OCI-LY1 (cell line): ENCODE measurements at regions not wholly inside any gene's neighbourhood (a gene's known extent, or its start where the extent isn't known, plus 50 kb on each side); places are given as distances from the start of the nearest gene placed in this dataset.

ENCODE experiments used
- H2AFZ ChIP-seq: fragments of 200-600 bp; sonication (generic), shearing (Covaris generic); 2 replicates; pipeline ENCODE4 v1.6.0; 2014; ENCODE audit warnings: antibody characterized with exemption, mild to moderate bottlenecking, low read length
- H3F3A ChIP-seq: fragments of 200-600 bp; sonication (generic), shearing (Covaris generic); 2 replicates; pipeline ENCODE4 v1.6.0; 2014; ENCODE audit warnings: mild to moderate bottlenecking, antibody characterized with exemption, low read length, moderate library complexity; ENCODE audit not compliant: insufficient read depth
- H3K27ac ChIP-seq: fragments of 200-600 bp; sonication (generic); 2 replicates; pipeline ENCODE4 v1.5.1; 2014; ENCODE audit warnings: low read length, mixed run types, mild to moderate bottlenecking, low read depth; ENCODE audit not compliant: poor library complexity, severe bottlenecking
- H3K27me3 ChIP-seq: fragments of 200-600 bp; sonication (generic); 2 replicates; pipeline ENCODE4 v1.6.0; 2014; ENCODE audit warnings: antibody characterized with exemption, mild to moderate bottlenecking, low read length, moderate library complexity; ENCODE audit not compliant: insufficient read depth
- H3K36me3 ChIP-seq: fragments of 200-600 bp; sonication (generic); 2 replicates; pipeline ENCODE4 v1.6.1; 2014; ENCODE audit warnings: mild to moderate bottlenecking, antibody characterized with exemption, low read length, moderate library complexity, mixed read lengths; ENCODE audit not compliant: insufficient read depth
- H3K4me1 ChIP-seq: fragments of 200-600 bp; sonication (generic); 2 replicates; pipeline ENCODE4 v1.5.1; 2014; ENCODE audit warnings: mild to moderate bottlenecking, low read length, moderate library complexity; ENCODE audit not compliant: insufficient read depth, severe bottlenecking
- H3K4me2 ChIP-seq: fragments of 200-600 bp; sonication (generic), shearing (Covaris generic); 2 replicates; pipeline ENCODE4 v1.6.1; 2014; ENCODE audit warnings: low read length
- H3K4me3 ChIP-seq: fragments of 200-600 bp; sonication (generic); 2 replicates; pipeline ENCODE4 v1.5.1; 2014; ENCODE audit warnings: low read length, low read depth, mild to moderate bottlenecking, mixed read lengths; ENCODE audit not compliant: poor library complexity, severe bottlenecking
- H3K79me2 ChIP-seq: fragments of 200-600 bp; shearing (Covaris generic); 2 replicates; pipeline ENCODE4 v1.6.1; 2016; ENCODE audit warnings: mixed run types, low read length, mixed read lengths; ENCODE audit not compliant: insufficient read depth
- H3K9ac ChIP-seq: fragments of 200-600 bp; sonication (generic), shearing (Covaris generic); 2 replicates; pipeline ENCODE4 v1.6.1; 2014; ENCODE audit warnings: mild to moderate bottlenecking, low read length, mixed read lengths
- H3K9me2 ChIP-seq: fragments of 200-600 bp; sonication (generic), shearing (Covaris generic); 2 replicates; pipeline ENCODE4 v1.6.1; 2014; ENCODE audit warnings: low read depth, mild to moderate bottlenecking, low read length, mixed read lengths
- H3K9me3 ChIP-seq: fragments of 200-600 bp; shearing (Covaris generic); 2 replicates; pipeline ENCODE4 v1.6.1; 2014; ENCODE audit warnings: low read length, mixed read lengths
- H4K20me1 ChIP-seq: fragments of 200-600 bp; sonication (generic), shearing (Covaris generic); 2 replicates; pipeline ENCODE4 v1.6.0; 2016; ENCODE audit warnings: mild to moderate bottlenecking, low read length; ENCODE audit not compliant: insufficient read depth
- EZH2 ChIP-seq: fragments of 200-600 bp; sonication (generic), shearing (Covaris generic); IDR thresholded peaks from 2 replicates; pipeline ENCODE4 v1.8.0; 2017; ENCODE audit warnings: borderline replicate concordance, mixed run types, mild to moderate bottlenecking, antibody characterized with exemption, low read length, moderate library complexity, mixed read lengths
- TF ChIP-seq, protein P1 (sequence below): fragments of 200-600 bp; sonication (generic), shearing (Covaris generic); IDR thresholded peaks from 2 replicates; pipeline ENCODE4 v1.5.1; 2017; ENCODE audit warnings: mild to moderate bottlenecking, antibody characterized with exemption, low read length, moderate library complexity, mixed read lengths

DNA sequence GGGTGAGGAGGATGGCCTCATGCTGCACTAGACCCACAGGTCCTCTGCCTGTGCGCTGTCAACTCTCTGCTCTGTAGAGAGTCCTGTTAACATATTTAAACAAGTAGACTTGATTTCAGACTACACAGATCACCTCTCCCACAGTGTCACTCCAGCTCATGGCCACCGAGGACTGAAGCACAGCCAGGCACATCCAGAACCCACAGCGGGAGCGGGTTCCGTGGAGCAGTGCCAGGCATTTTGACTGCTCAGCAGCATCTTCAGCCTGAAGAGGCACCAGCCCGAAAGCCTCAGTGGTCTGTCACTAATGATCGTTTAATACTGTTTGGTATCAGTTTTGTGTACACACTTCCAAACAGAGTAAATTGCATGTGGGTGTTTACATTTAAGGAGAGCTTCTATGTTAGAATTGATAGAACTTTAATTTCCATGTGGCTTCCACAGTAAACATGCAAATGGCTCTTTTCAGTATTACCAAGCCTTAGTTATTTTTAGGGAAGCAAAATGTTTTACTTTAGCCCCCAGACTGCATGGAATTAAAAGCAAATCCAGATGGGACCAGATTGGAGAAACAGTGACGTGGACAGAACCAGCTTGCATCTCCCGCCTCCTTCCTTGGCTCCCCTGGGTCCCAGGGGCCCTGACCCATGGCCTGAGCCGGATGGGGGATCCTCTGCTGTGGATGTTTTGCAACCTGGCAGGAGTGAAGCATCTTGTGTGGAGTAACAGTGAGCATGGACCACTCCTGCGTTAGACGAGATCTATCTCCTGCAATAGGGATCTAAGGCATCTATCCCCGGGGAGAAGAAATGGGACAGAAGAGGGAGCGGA is 196.7 kb upstream of the CDH4 start:
- Histone ChIP-seq H3K4me1 (no peaks in the 10 kb centered on the region), H3K4me3 (no peak overlapping the region), H3K9me3 (no peaks in the 10 kb centered on the region), H3K9ac (no peak overlapping the region), H3K79me2 (no peaks in the 10 kb centered on the region), H3K27ac (no peak overlapping the region), H4K20me1 (no peaks in the 10 kb centered on the region), H3K36me3 (no peaks in the 10 kb centered on the region), H2AFZ (no peak overlapping the region), H3K4me2 (no peak overlapping the region), H3K9me2 (no peaks in the 10 kb centered on the region), H3K27me3 (no peaks in the 10 kb centered on the region), H3F3A (no peaks in the 10 kb centered on the region)
- TF ChIP-seq EZH2, result no peak
- TF ChIP-seq, protein P1, sequence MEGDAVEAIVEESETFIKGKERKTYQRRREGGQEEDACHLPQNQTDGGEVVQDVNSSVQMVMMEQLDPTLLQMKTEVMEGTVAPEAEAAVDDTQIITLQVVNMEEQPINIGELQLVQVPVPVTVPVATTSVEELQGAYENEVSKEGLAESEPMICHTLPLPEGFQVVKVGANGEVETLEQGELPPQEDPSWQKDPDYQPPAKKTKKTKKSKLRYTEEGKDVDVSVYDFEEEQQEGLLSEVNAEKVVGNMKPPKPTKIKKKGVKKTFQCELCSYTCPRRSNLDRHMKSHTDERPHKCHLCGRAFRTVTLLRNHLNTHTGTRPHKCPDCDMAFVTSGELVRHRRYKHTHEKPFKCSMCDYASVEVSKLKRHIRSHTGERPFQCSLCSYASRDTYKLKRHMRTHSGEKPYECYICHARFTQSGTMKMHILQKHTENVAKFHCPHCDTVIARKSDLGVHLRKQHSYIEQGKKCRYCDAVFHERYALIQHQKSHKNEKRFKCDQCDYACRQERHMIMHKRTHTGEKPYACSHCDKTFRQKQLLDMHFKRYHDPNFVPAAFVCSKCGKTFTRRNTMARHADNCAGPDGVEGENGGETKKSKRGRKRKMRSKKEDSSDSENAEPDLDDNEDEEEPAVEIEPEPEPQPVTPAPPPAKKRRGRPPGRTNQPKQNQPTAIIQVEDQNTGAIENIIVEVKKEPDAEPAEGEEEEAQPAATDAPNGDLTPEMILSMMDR, result no peak

DNA sequence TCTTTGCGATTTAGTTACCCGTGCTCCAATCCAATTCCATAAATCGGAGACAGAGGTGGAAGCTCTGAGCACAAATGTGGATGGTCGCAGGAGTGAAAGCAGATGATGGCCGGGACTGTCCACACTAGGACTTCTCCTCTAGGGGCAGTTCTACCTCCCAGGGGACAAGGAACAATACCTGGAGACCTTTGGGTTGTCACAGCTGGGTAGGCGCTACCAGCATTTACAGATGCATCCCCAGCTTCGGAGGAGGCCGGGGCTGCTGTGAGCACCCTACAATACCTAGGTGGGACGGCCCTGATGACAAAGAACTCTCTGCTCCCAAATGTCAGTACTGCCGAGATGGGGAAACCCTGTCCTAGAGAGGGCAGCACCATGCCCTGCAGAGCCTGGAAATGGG is 195.9 kb upstream of the CDH4 start:
- Histone ChIP-seq H3K4me2 (no peak overlapping the region), H3K27me3 (no peaks in the 10 kb centered on the region)

GRCh38 chr20:61056627-61057442 is 195.2 kb upstream of the CDH4 start:
- Histone ChIP-seq H3K4me2 (no peak overlapping the region), H3K4me1 (no peaks in the 10 kb centered on the region), H3K79me2 (no peaks in the 10 kb centered on the region), H3K9me2 (no peaks in the 10 kb centered on the region), H3K27ac (no peak overlapping the region), H4K20me1 (no peaks in the 10 kb centered on the region), H3K36me3 (no peaks in the 10 kb centered on the region), H3K4me3 (no peak overlapping the region), H2AFZ (no peak overlapping the region), H3K9ac (no peak overlapping the region), H3F3A (no peaks in the 10 kb centered on the region), H3K27me3 (no peaks in the 10 kb centered on the region), H3K9me3 (no peaks in the 10 kb centered on the region)
- TF ChIP-seq, protein P1, result no peak
- no peak for TF ChIP-seq EZH2

More for the DNA sequence above, 195.9 kb upstream of the CDH4 start:
- TF ChIP-seq, protein P1, result no peak
- no peak for TF ChIP-seq EZH2
- Histone ChIP-seq H4K20me1 (no peaks in the 10 kb centered on the region), H2AFZ (no peak overlapping the region), H3K4me3 (no peak overlapping the region), H3K36me3 (no peaks in the 10 kb centered on the region), H3F3A (no peaks in the 10 kb centered on the region), H3K9me2 (no peaks in the 10 kb centered on the region), H3K79me2 (no peaks in the 10 kb centered on the region), H3K27ac (no peak overlapping the region), H3K9ac (no peak overlapping the region), H3K4me1 (no peaks in the 10 kb centered on the region), H3K9me3 (no peaks in the 10 kb centered on the region)
